22Rv1 (cell line): ENCODE measurements at regions not wholly inside any gene's neighbourhood (a gene's known extent, or its start where the extent isn't known, plus 50 kb on each side); places are given as distances from the start of the nearest gene placed in this dataset.

Experiments used
- ZFX ChIP-seq: fragments of 450-650 bp; IDR thresholded peaks from 2 replicates; pipeline ENCODE4 v1.6.1; 2017; ENCODE audit warnings: antibody characterized with exemption, borderline replicate concordance
- TF ChIP-seq, protein P1 (sequence below): fragments of 450-650 bp; IDR thresholded peaks from 2 replicates; pipeline ENCODE4 v1.5.1; 2017; ENCODE audit warnings: mild to moderate bottlenecking

DNA sequence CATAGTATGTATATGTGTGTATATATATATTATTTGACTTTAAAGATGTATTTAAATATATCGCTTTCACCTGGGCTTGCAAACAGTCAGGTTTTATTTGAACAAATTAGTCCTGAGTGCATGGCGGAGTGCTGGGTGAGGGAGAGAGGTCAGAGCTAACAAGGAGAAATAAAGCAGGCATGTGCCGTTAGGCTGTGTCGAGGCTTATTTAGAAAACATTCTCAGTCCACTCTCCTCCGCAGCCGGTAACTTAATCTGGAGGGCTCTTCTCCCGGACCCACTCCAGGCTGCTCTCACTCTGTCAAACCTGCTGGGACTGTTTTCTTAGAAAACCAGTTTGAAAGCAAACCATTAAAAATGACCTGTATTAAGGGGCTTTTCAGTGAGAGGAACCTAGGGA lies 455.9 kb downstream of the MN1 start:
- TF ChIP-seq, protein P1, sequence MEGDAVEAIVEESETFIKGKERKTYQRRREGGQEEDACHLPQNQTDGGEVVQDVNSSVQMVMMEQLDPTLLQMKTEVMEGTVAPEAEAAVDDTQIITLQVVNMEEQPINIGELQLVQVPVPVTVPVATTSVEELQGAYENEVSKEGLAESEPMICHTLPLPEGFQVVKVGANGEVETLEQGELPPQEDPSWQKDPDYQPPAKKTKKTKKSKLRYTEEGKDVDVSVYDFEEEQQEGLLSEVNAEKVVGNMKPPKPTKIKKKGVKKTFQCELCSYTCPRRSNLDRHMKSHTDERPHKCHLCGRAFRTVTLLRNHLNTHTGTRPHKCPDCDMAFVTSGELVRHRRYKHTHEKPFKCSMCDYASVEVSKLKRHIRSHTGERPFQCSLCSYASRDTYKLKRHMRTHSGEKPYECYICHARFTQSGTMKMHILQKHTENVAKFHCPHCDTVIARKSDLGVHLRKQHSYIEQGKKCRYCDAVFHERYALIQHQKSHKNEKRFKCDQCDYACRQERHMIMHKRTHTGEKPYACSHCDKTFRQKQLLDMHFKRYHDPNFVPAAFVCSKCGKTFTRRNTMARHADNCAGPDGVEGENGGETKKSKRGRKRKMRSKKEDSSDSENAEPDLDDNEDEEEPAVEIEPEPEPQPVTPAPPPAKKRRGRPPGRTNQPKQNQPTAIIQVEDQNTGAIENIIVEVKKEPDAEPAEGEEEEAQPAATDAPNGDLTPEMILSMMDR = no peak
- no peak for TF ChIP-seq ZFX
